Suprapubic skin (tissue), 4 donors: ENCODE measurements at regions not wholly inside any gene's neighbourhood (a gene's known extent, or its start where the extent isn't known, plus 50 kb on each side); places are given as distances from the start of the nearest gene placed in this dataset.

ENCODE experiments used
- DNase-seq, 2 donors: peaks; one replicate each; pipeline ENCODE4 v3.0.0-alpha.2; 2019; ENCODE audit warnings: low spot score in 2 of 2
- H3K27ac ChIP-seq: fragments of 200-600 bp; sonication (generic); one replicate; pipeline ENCODE4 v1.5.1; 2019
- H3K27me3 ChIP-seq: fragments of 200-600 bp; sonication (generic); one replicate; pipeline ENCODE4 v1.5.1; 2019
- H3K36me3 ChIP-seq: fragments of 200-600 bp; sonication (generic); one replicate; pipeline ENCODE4 v1.5.1; 2019
- H3K4me1 ChIP-seq: fragments of 200-600 bp; sonication (generic); one replicate; pipeline ENCODE4 v1.5.1; 2019
- H3K4me3 ChIP-seq: fragments of 200-600 bp; sonication (generic); one replicate; pipeline ENCODE4 v1.5.1; 2019; ENCODE audit warnings: mild to moderate bottlenecking
- H3K9me3 ChIP-seq: fragments of 200-600 bp; sonication (generic); one replicate; pipeline ENCODE4 v1.5.1; 2019
- CTCF ChIP-seq, 2 donors: fragments of 200-600 bp in 1 of 2; fragments of 450-650 bp in 1 of 2; sonication (generic) in 1 of 2; IDR thresholded peaks; one replicate each; pipeline ENCODE4 v1.5.1; 2016 to 2019; ENCODE audit warnings: antibody characterized with exemption in 2 of 2, mild to moderate bottlenecking in 1 of 2, moderate library complexity in 1 of 2
- EP300 ChIP-seq: sonication (generic); formaldehyde crosslinking; IDR thresholded peaks from one replicate; pipeline ENCODE4 v1.6.1; 2017; ENCODE audit warnings: antibody characterized with exemption
- POLR2A ChIP-seq, 2 donors: fragments of 450-650 bp; IDR thresholded peaks; one replicate each; pipeline ENCODE4 v1.6.1; 2017; ENCODE audit warnings: antibody characterized with exemption in 2 of 2, mild to moderate bottlenecking in 2 of 2, moderate library complexity in 2 of 2
- POLR2AphosphoS5 ChIP-seq, 3 donors: sonication (generic); formaldehyde crosslinking; IDR thresholded peaks; one replicate each; pipeline ENCODE4 v1.6.1; 2017; ENCODE audit warnings: antibody characterized with exemption in 3 of 3
- WGBS: methylation state at CpG from one replicate; pipeline ENCODE4 v1.1.5; 2018; 5-methylcytosine and 5-hydroxymethylcytosine counted together

GRCh38 chr4:18198653-18199052, 177.1 kb upstream of the LCORL start:
- Histone ChIP-seq H3K4me1 (no peaks in the 10 kb centered on the region), H3K27me3 (no peaks in the 10 kb centered on the region), H3K36me3 (no peaks in the 10 kb centered on the region), H3K4me3 (no peak overlapping the region), H3K27ac (no peak overlapping the region), H3K9me3 (no peaks in the 10 kb centered on the region)
- 96% methylated on average over 6 of the region's 6 CpGs for WGBS
- no peak for TF ChIP-seq POLR2AphosphoS5 (IDR thresholded peaks at IDR 0.05)
- no peak for TF ChIP-seq EP300
- no peak for TF ChIP-seq POLR2A (IDR thresholded peaks at IDR 0.05)
- no peak for TF ChIP-seq CTCF (IDR thresholded peaks at IDR 0.05)
- DNase-seq: no peak

- Histone ChIP-seq H3K27me3 (no peaks in the 10 kb centered on the region), H3K27ac (no peak overlapping the region), H3K4me3 (no peak overlapping the region), H3K36me3 (no peaks in the 10 kb centered on the region), H3K4me1 (no peaks in the 10 kb centered on the region), H3K9me3 (no peaks in the 10 kb centered on the region)
- 43% methylated on average over 5 of the region's 5 CpGs for WGBS
- no peak for DNase-seq
- TF ChIP-seq POLR2A (IDR thresholded peaks at IDR 0.05) (no peak), POLR2AphosphoS5 (IDR thresholded peaks at IDR 0.05) (no peak), EP300 (no peak), CTCF (IDR thresholded peaks at IDR 0.05) (no peak)
Measured at GRCh38 chr4:18197467-18197866, 175.9 kb upstream of the LCORL start.

GRCh38 chr4:18194278-18194677, 172.7 kb upstream of the LCORL start:
- peaks cover 12% of the 10 kb centered on the region for H3K27me3 ChIP-seq
- no peaks in the 10 kb centered on the region for H3K9me3 ChIP-seq
- no peak overlapping the region for H3K4me3 ChIP-seq
- no peak for DNase-seq
- no peaks in the 10 kb centered on the region for H3K36me3 ChIP-seq
- H3K4me1 ChIP-seq: no peaks in the 10 kb centered on the region
- TF ChIP-seq POLR2AphosphoS5 (IDR thresholded peaks at IDR 0.05): no peak
- no peak for TF ChIP-seq EP300
- no peak for TF ChIP-seq CTCF (IDR thresholded peaks at IDR 0.05)
- no peak for TF ChIP-seq POLR2A (IDR thresholded peaks at IDR 0.05)
- no peak overlapping the region for H3K27ac ChIP-seq
- 46% methylated on average over 6 of the region's 6 CpGs for WGBS

GRCh38 chr4:18192901-18193300, 171.3 kb upstream of the LCORL start:
- Histone ChIP-seq H3K27me3 (peaks cover 12% of the 10 kb centered on the region), H3K4me3 (no peak overlapping the region), H3K27ac (no peak overlapping the region), H3K4me1 (no peaks in the 10 kb centered on the region), H3K9me3 (no peaks in the 10 kb centered on the region), H3K36me3 (no peaks in the 10 kb centered on the region)
- WGBS: 61% methylated on average over 3 of the region's 3 CpGs
- DNase-seq: no peak
- TF ChIP-seq POLR2AphosphoS5 (IDR thresholded peaks at IDR 0.05): no peak
- TF ChIP-seq POLR2A (IDR thresholded peaks at IDR 0.05): no peak
- no peak for TF ChIP-seq CTCF (IDR thresholded peaks at IDR 0.05)
- TF ChIP-seq EP300: no peak

- no peak for DNase-seq
- TF ChIP-seq CTCF (IDR thresholded peaks at IDR 0.05): no peak
- no peak for TF ChIP-seq POLR2A (IDR thresholded peaks at IDR 0.05)
- no peak for TF ChIP-seq EP300
- no peak for TF ChIP-seq POLR2AphosphoS5 (IDR thresholded peaks at IDR 0.05)
- peaks cover 4% of the 10 kb centered on the region for H3K27me3 ChIP-seq
- H3K27ac ChIP-seq: no peak overlapping the region
- WGBS: 87% methylated on average over 2 of the region's 2 CpGs
- no peaks in the 10 kb centered on the region for H3K36me3 ChIP-seq
- no peaks in the 10 kb centered on the region for H3K9me3 ChIP-seq
- no peaks in the 10 kb centered on the region for H3K4me1 ChIP-seq
- no peak overlapping the region for H3K4me3 ChIP-seq
Measured at GRCh38 chr4:18185491-18185890, 163.9 kb upstream of the LCORL start.
